NCI-H524 treated with DMSO at 0.1 percent for 48 hours (cell line): ENCODE measurements at regions not wholly inside any gene's neighbourhood (a gene's known extent, or its start where the extent isn't known, plus 50 kb on each side); places are given as distances from the start of the nearest gene placed in this dataset.
"Not testable (repeated sequence)": the region's sequence is repeated elsewhere in the genome, so short reads cannot be mapped to it uniquely, and the experiment has no call there.

Experiments
- DNase-seq: peaks from one replicate; lab custom pipeline; 2025; lab: John Stamatoyannopoulos, UW

DNA sequence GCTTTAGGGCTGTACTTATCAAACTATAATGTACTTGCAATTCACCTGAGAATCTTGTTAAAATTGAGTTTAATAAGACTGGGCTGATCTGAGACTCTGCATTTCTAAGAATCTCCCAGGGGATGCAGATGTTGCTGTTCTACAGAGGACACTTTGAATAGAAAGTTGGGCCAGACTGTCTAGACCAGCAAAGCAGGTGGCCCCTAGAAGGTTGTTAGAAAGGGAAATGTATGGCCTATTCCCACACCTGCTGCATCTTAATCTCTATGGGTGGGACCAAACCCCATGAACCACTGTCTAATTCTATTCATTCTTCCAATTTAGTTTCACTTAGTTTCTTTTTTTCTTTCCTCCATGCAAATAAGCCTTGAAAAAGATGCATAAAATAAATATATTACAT, 413.2 kb upstream of the TECRL start:
- no peak for DNase-seq

DNA sequence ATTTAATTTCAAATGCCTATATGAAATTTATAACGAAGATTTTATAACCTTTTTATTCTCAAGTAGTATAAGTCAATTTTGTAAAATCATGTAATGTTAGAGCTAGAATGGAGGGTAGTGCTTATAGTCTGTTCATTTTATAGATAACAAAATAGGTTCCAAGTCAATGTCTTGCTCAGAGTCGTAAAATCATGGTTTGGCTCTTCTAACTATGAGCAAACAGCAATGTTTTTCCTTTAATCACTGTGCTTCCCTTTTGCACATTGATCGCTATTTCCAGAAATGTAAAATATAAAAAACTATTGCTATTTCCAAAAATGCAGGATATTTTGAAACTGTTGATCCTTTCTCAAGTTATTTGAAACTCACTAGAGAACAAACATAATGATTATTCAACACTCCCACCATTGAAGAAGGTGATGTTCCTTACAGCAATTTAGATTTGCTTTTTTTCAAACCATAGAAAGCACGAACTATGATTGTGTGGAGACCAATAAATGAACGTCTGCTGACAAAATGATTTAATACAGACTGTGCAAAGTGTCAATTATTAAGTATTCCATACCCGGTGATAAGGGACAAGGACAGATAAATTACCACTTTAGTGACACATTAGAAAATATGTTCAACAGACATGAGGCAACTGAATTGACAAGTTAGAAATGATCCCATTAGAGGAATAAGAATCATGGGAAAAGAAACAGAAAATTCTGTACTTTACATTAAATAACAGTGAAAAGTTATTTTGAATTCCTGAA, 412.1 kb upstream of the TECRL start:
- no peak for DNase-seq

DNA sequence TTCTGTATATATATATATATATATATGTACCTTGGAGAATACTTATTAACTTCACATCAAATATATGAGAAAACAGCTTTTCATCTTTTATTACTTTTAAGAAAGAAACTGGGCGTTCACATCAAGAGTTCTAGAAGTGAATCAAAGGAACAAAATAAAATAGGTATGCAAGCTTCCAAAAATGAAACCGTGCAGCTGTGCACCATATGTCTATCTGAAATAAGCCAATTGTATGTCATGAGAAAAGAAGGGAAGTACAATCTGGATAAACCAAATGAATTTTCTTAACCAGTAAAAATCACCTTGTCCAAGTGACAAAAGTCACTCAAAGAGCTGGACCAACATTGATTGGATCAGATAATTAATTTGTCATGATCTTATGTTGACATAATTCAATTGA, 405.4 kb upstream of the TECRL start:
- DNase-seq: no peak

DNA sequence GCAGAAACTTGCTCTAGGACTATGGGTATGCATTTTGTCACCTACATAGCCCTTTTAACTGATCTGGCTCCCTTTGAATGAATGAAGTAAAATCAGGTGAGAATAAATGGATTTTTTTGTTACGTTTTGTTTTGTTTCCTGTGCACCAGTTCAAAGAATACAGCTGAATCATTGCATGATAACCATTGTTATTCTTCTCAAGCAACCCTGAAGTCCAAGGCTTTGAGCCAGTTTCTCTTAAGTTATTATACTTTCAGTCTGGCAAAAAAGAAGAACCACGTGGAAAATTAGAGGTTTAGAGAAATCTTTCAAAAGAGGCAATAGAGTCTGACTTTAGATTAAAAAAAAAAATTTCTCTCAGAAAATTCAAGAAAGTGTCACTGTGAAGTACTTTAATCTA, 398.6 kb upstream of the TECRL start:
- no peak for DNase-seq

DNA sequence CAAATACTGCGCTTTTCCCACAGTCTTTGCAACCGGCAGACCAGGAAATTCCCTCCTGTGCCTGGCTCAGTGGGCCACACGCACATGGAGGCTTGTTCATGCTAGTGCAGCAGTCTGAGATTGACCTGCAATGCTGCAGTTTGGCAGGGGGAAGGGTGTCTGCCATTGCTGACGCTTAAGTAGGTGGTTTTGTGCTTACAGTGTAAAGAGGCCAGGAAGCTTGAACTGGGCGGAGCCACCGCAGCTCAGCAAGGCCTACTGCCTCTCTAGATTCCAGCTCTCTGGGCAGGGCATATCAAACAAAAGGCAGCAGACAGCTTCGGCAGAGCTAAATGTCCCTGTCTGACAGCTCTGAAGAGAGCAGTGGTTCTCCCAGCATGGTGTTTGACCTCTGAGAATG, 390.5 kb upstream of the TECRL start:
- no peak for DNase-seq

DNA sequence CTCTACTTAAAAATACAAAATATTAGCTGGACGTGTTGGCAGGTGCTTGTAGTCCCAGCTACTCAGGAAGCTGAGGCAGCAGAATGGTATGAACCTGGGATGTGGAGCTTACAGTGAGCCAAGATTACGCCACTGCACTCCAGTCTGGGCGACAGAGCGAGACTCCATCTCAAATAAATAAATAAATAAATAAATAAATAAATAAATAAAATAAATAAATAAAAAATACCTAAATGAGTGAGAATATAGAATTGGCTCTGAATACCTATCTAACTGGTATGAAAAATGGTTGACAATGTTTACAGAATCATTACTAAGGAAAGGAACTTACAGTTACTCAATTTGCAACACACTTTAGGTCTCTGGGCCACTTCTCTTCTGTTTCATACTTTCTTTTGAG, 389.6 kb upstream of the TECRL start:
- DNase-seq: not testable (repeated sequence)

DNA sequence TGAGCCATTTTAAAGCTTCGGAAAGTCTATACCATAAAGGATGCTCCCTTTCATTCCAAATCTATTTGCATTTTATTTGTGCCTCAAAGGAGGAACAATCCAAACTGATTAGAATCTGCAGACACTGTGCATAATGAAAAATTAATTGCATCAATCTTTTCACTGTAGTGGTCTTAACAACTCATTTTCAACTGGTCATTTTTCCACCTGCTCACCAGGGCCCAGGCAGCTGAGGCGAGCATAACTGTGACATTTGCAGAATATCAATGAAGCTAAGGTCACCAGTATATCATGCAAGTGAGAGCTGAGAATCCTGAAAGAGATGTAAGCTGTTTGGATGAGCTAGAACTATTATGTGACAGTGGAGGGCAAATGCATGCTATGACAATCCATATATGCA, 387.3 kb upstream of the TECRL start:
- DNase-seq: no peak

DNA sequence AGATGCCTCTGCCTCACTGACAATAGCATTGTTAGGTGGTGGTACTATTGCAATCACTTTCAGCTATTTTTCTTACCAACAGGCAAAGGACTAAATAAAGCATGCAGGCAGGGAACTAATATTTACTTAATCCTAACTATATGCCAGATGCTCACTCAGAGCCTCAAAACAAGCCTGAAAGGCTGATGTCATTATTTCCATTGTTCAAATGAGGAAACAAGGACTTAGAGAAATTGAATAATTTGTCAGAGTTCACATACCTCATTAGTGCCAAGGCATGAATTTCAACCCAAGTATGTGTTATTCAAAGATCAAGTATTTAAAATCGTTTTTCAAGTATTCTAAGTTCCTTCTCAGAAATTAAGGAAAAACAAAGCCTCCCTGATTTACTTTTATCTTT, 374.9 kb upstream of the TECRL start:
- DNase-seq: no peak

DNA sequence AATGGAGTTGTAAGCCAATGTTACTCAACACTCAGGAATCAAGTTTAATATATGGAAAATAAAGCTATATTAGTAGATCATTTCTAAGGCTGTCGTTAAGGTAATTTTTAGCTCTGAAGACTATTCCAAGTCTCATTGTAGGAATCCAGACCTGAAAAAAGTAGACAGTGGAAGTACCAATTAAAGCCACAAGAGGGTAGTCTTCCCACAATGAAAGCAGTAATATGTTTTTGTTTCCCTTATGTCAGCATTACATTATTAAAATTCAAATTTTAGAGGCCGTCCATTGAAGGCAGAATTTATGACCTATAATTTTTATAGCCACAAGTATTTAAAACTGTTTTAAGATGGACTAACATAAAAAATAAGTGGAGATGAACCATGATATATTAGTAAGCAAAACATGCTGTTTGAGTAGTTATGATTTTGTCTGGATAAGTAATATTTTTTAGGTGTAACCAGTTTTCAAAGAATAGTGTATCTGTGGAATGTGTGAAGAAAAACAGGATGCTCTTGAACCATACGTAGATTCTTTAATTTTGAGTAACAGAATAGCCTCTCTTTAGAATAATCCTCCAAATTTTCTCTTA, 372.6 kb upstream of the TECRL start:
- DNase-seq: no peak

DNA sequence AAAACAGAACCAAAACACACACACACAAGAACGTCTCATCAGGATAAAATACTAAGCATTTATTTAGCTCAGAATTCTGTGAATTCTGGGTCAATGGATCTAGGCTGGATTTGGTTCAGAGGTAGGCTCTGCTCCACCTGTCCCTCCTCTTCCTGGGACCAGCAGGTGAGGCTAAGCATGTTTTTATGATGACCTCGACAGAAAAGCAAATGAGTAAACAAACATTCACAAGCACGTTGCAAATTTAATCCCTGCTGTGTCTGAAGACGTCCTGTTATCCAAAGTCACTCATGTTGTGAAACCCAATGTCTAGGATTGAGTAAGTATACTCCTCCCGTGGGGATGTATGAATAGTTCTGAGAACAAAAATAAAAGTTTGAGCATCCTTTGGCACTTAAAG, 371.4 kb upstream of the TECRL start:
- no peak for DNase-seq

DNA sequence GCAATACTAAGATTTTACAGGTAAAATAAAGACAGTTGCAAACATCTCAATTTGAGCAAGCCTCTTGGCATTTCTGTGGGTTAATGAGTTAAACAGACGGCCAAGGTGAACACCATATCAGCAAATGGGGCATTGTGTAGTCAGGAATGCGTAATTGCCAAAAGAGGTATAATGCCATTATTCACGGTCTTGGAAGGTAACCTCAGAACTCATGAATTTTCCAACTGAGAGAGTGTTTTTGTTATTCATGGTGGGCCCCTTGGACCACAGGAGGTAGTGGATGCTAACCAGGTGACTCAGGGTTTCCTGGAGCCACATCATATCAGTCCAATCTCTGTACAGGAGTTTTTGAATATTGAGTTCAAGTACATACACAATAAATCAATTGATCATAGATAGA, 368.0 kb upstream of the TECRL start:
- no peak for DNase-seq

DNA sequence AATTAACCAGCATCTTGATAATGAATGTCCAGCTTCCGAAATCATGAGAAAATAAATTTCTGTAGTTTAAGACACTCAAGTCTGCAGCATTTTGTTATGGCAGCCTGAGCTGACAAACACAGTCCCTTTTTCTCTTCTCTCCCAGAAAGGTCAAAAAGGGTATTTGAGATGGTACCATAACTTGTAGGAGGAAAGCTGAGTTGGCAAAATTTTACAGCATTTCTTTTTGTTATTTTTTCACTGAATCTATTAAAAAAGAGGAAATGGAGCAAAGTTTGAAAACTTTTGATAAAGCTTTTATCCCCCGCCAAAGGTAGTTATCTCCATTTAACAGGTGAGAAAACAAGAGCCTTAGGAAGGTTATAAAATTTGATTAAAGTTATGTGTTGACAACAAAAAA, 367.6 kb upstream of the TECRL start:
- no peak for DNase-seq

DNA sequence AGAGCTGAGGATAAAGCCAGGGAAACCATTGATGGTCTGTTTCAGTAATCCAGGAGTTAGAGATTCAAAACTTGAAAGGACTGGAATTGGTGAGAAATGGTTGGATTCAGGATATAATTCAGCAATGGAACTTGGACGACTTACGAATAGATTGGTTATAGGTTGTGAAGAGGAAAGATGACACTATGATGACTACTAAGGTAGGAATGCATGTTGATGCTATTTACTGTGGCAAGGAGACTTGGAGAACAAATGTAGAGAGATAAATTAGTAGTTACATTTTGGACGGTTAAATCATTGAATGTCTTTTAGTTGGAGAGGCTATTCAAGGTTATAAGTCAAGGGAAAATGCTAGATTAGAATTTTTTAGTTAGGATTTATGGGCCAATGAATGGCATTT, 365.4 kb upstream of the TECRL start:
- no peak for DNase-seq

DNA sequence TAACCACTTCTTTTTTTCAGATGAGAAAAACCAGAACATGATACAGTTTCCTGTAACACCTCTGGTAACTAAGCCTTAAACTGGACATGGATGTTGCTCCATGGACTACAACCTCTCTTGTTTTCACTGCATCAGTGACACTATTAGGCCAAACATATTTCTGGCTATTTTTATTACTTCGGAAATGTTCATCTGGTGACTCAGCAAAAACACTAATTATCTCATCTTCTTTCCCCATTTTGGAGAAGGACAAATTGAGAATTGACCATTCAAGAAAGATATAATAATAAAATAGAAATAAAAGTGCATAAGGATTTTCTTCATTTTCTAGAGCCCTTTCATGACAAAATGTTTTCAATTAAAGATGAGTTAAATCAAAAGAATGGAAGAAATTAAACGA, 361.9 kb upstream of the TECRL start:
- DNase-seq: no peak

DNA sequence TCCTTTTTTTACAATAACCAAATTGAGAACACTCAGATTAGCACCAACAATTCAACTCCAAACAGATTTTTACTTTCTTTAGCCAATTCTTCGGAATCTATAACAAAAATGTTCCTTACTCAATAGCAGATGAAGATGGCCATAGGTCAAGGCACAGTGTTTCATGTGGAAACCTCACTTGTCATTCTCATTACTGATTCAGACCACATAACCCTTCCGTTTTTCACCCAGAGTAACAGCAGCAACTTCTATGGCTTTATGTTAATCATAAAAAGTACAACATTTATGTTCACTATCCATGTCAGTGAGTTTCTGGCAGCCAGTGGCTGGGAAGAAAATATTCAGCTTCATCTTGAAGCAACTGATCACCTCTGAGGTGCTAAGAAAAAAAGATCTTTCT, 358.3 kb upstream of the TECRL start:
- no peak for DNase-seq

DNA sequence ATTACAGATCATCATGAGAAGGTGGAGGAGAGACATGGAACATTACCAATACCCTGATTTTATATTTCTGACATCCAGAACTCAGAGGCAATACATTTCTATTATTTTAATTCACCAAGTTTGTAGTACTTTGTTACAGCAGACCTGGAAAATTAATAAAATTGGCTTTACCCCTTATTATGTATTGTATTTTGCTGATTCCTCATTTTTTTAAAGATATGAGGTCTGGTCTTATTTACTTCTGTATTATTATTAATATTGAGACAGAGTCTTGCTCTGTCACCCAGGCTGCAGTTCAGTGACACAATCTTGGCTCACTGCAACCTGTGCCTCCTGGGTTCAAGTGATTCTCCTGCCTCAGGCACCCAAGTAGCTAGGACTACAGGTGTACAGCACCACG, 357.3 kb upstream of the TECRL start:
- no peak for DNase-seq

DNA sequence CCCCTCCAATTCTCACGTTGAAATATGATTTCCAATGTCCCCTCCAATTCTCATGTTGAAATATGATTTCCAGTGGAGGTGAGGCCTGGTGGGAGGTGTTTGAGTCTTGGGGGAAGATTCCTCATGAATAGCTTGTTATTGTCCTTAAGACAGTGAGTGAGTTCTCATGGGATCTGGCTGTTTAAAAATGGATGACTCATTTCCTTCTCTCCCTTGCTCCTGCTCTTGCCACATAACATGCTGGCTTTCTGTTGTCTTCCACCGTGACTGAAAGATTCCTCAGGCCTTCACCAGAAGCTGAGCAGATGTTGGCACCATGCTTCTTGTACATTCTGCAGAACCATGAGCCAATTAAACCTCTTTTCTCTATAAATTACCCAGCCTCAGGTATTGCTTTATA, 346.8 kb upstream of the TECRL start:
- DNase-seq: no peak

DNA sequence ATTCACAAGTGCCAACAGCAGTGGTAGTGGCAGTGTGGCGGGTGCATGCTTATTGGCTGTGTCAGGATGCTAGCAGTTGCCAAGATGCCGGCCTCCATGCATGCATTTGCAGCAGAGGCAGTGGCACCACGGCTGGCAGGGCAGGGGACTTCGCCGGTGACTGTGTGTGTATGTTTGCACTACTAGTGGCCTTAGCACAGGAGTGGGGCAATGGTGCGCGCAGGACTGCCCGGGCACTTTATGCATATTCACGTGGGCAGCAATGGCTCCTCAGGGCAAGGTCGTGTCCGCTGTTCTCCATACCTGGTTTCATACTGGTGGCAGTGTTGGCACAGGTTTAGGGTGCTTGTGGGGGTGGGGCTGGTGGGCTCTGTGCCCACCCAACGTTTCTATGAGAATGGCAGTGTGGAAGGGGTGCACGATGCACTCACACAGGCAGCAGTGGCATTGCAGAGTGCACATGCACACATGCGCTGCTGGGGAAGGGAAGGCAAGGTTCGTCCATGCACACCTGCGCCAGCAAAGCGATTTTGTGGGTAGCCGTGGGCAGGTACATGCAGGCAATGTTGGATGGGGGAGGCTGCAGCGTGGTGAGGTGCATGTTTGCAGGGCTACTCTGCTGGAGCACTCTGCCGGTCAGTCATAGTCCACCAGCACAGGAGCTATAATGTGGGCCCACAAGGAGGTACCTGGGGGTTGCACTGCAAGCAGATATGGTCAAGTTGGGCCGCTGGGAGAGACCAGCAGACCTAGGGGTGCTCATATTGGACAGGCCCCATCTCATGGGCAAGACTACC, 338.9 kb upstream of the TECRL start:
- no peak for DNase-seq

DNA sequence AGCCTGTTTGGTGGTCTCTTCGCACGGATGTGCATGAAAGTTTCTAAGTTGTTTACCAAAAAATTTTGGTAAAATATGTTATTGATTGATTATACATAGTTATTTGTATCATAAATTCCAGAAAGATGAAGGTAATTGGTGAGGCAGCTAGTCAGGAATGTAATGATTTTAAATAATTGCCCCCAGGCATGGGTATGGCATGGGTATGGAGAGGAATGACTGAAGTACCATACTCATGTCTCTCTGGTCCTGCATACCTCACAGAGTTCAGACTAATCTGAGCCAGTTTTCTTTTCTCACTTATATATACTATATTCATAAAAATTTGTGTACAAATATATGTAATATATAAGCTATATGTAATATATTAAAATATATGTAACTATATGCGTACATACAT, 329.0 kb upstream of the TECRL start:
- DNase-seq: no peak

DNA sequence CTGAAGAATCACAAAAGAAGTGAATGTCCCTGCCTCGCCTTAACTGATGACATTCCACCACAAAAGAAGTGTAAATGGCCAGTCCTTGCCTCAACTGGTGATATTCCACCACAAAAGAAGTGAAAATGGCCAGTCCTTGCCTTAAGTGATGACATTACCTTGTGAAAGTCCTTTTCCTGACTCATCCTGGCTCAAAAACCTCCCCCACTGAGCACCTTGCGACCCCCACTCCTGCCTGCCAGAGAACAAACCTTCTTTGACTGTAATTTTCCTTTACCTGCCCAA, 328.5 kb upstream of the TECRL start:
- DNase-seq: not testable (repeated sequence)

DNA sequence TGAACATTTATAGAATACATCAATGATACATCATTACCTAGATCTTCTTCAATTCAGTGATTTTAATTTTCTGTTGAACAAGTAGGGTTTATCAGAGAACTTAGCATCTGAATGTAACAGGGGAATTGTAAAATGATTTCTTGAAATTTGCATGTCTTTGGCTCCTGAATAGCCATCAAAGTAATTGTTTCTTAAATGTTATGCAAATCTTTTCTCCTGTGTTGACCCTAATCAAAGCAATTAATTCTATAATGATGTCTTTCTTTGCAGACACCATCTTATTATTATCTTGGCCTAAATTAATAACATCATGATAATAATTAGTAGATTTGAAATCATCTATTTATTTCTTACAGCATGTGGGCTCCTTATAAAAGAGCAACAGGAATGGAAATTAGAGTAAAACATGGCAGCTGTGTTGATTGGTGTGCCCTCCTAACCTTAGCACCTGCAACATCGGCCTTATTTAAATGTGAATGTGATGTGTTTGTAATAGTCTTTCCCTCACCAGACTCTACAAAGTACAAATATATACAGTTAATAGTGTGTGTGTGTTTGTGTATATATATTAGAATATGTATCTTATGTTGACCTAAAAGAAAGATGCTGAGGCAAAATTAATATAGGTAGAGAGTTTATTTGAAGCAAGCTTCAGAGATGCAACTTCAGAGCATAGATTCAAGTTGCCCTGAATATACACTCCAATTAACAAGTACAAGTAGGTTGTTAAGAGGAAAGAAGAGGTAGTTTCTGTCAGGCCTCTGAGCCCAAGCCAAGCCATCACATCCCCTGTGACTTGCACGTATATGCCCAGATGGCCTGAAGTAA, 328.0 kb upstream of the TECRL start:
- no peak for DNase-seq

DNA sequence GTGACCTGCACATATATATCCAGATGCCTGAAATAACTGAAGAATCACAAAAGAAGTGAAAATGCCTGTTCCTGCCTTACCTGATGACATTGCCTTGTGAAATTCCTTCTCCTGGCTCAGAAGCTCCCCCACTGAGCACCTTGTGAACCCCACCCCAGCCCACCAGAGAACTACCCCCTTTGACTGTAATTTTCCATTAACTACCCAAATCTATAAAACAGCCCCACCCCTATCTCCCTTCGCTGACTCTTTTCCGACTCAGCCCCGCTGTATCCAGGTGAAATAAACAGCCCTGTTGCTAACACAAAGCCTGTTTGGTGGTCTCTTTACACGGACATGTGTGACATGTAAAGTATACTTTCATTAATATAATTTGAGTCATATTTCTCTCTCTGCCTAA, 320.3 kb upstream of the TECRL start:
- no peak for DNase-seq

DNA sequence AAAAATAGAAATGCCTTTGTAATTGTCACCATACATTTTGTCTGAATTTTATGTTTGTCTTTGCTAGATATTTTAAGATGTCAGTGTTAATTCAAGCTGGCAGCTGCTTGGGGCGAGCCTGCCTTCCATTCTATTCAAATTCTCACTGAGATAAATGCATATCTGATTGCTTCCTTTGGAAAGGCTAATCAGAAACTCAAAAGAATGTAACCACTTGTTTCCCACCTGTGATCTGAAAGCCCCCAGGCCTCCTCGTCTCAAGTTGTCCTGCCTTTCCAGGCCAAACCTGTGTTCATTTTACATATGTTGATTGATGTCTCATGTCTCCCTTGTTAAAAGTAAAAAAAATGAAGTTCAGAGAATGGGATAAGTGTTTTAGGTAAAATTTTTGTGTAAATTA, 318.7 kb upstream of the TECRL start:
- no peak for DNase-seq
